ENCODE measurements at regions not wholly inside any gene's neighbourhood (a gene's known extent, or its start where the extent isn't known, plus 50 kb on each side); places are given as distances from the start of the nearest gene placed in this dataset.

GRCh38 chr6:49088631-49089030, 374.4 kb downstream of the MMUT start:
- Mint-ChIP-seq H3K36me3 (ENCODE audit: low read depth) (no peaks in the 10 kb centered on the region), H3K9me3 (peaks cover 4% of the 10 kb centered on the region), H3K27ac (no peak overlapping the region), H3K4me1 (no peaks in the 10 kb centered on the region), H3K4me3 (no peak overlapping the region), H3K27me3 (no peaks in the 10 kb centered on the region)
- ATAC-seq (ENCODE audit: low read depth) (no peak), DNase-seq (no peak)
- intact Hi-C loops (cut with micrococcal nuclease), result no loop called here
- TF ChIP-seq, protein P1, sequence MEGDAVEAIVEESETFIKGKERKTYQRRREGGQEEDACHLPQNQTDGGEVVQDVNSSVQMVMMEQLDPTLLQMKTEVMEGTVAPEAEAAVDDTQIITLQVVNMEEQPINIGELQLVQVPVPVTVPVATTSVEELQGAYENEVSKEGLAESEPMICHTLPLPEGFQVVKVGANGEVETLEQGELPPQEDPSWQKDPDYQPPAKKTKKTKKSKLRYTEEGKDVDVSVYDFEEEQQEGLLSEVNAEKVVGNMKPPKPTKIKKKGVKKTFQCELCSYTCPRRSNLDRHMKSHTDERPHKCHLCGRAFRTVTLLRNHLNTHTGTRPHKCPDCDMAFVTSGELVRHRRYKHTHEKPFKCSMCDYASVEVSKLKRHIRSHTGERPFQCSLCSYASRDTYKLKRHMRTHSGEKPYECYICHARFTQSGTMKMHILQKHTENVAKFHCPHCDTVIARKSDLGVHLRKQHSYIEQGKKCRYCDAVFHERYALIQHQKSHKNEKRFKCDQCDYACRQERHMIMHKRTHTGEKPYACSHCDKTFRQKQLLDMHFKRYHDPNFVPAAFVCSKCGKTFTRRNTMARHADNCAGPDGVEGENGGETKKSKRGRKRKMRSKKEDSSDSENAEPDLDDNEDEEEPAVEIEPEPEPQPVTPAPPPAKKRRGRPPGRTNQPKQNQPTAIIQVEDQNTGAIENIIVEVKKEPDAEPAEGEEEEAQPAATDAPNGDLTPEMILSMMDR (IDR thresholded peaks at IDR 0.05), result no peak
- ChIA-PET CTCF (no interaction called here), POLR2A (no interaction called here)

GRCh38 chr6:49087369-49087768, 375.7 kb downstream of the MMUT start:
- no peak for DNase-seq
- H3K9me3 Mint-ChIP-seq, result peaks cover 4% of the 10 kb centered on the region
- H3K27ac Mint-ChIP-seq, result no peak overlapping the region
- no peak for ATAC-seq (ENCODE audit: low read depth)
- ChIA-PET POLR2A (no interaction called here), CTCF (no interaction called here)
- no peaks in the 10 kb centered on the region for H3K27me3 Mint-ChIP-seq
- TF ChIP-seq, protein P1 (IDR thresholded peaks at IDR 0.05), result no peak
- intact Hi-C loops (cut with micrococcal nuclease), result no loop called here
- H3K4me3 Mint-ChIP-seq, result no peak overlapping the region
- H3K36me3 Mint-ChIP-seq (ENCODE audit: low read depth), result no peaks in the 10 kb centered on the region
- H3K4me1 Mint-ChIP-seq, result no peaks in the 10 kb centered on the region

DNA sequence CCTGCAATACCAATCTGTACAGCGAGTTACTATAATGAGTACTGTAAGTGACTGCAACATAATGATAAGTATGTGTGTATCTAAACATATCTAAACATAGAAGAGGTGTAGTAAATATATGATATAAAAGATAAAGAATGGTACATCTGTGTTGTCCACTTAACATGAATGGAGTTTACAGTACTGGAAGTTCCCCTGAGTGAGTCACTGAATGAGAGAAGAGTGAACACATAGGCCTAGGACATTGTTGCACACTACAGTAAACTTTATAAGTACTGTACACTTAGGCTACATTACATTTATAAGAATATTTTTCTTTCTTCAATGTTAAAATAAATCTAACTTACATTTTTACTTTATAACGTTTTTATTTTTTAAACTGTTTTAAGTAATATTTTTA, 380.4 kb downstream of the MMUT start:
- ATAC-seq (ENCODE audit: low read depth), result no peak
- Mint-ChIP-seq H3K36me3 (ENCODE audit: low read depth) (no peaks in the 10 kb centered on the region), H3K4me3 (no peak overlapping the region), H3K27me3 (no peaks in the 10 kb centered on the region), H3K4me1 (no peaks in the 10 kb centered on the region), H3K27ac (no peak overlapping the region), H3K9me3 (no peaks in the 10 kb centered on the region)
- intact Hi-C loops (cut with micrococcal nuclease), result no loop called here
- POLR2A ChIA-PET, result no interaction called here
- CTCF ChIA-PET, result no interaction called here
- TF ChIP-seq, protein P1 (IDR thresholded peaks at IDR 0.05), result no peak
- DNase-seq, result no peak

GRCh38 chr6:49072885-49073620, 390.0 kb downstream of the MMUT start:
- ChIA-PET CTCF (no interaction called here), POLR2A (no interaction called here)
- Mint-ChIP-seq H3K36me3 (ENCODE audit: low read depth) (no peaks in the 10 kb centered on the region), H3K9me3 (peaks cover 9% of the 10 kb centered on the region), H3K27ac (no peak overlapping the region), H3K27me3 (no peaks in the 10 kb centered on the region), H3K4me3 (no peak overlapping the region), H3K4me1 (no peaks in the 10 kb centered on the region)
- TF ChIP-seq, protein P1 (IDR thresholded peaks at IDR 0.05), result no peak
- intact Hi-C loops (cut with micrococcal nuclease), result no loop called here
- no peak for DNase-seq
- ATAC-seq (ENCODE audit: low read depth), result no peak

GRCh38 chr6:49072146-49072545, 390.9 kb downstream of the MMUT start:
- H3K9me3 Mint-ChIP-seq, result peaks cover 10% of the 10 kb centered on the region
- ATAC-seq (ENCODE audit: low read depth), result no peak
- no peaks in the 10 kb centered on the region for H3K36me3 Mint-ChIP-seq (ENCODE audit: low read depth)
- CTCF ChIA-PET, result no interaction called here
- DNase-seq, result no peak
- intact Hi-C loops (cut with micrococcal nuclease), result no loop called here
- H3K27me3 Mint-ChIP-seq, result no peaks in the 10 kb centered on the region
- TF ChIP-seq, protein P1 (IDR thresholded peaks at IDR 0.05), result no peak
- POLR2A ChIA-PET, result no interaction called here
- H3K4me3 Mint-ChIP-seq, result no peak overlapping the region
- H3K4me1 Mint-ChIP-seq, result no peaks in the 10 kb centered on the region
- H3K27ac Mint-ChIP-seq, result no peak overlapping the region
